NCI-H345 treated with DMSO at 0.1 percent for 48 hours (cell line): ENCODE measurements at regions not wholly inside any gene's neighbourhood (a gene's known extent, or its start where the extent isn't known, plus 50 kb on each side); places are given as distances from the start of the nearest gene placed in this dataset.

Source experiments
- DNase-seq: peaks from one replicate; lab custom pipeline; 2025; ENCODE audit not compliant: unreplicated experiment; lab: John Stamatoyannopoulos, UW

GRCh38 chr10:10351451-10351850 lies 666.2 kb upstream of the CELF2 start:
- DNase-seq = no peak

- no peak for DNase-seq
These were observed 664.3 kb upstream of the CELF2 start for GRCh38 chr10:10353326-10353868.

- DNase-seq = no peak
These were observed 658.4 kb upstream of the CELF2 start for GRCh38 chr10:10359263-10359662.

- no peak for DNase-seq
These were observed 656.3 kb upstream of the CELF2 start for GRCh38 chr10:10361301-10361885.

GRCh38 chr10:10362800-10363199 lies 654.9 kb upstream of the CELF2 start:
- no peak for DNase-seq

- no peak for DNase-seq
These were observed 654.5 kb upstream of the CELF2 start for GRCh38 chr10:10363217-10363616.

- DNase-seq = no peak
These were observed 652.8 kb upstream of the CELF2 start for GRCh38 chr10:10364902-10365301.

GRCh38 chr10:10365676-10366075 lies 652.0 kb upstream of the CELF2 start:
- no peak for DNase-seq

GRCh38 chr10:10366836-10367235 lies 650.8 kb upstream of the CELF2 start:
- DNase-seq = no peak

GRCh38 chr10:10367264-10367663 lies 650.4 kb upstream of the CELF2 start:
- DNase-seq = no peak

- no peak for DNase-seq
These were observed 648.6 kb upstream of the CELF2 start for GRCh38 chr10:10368951-10369576.

- no peak for DNase-seq
These were observed 631.8 kb upstream of the CELF2 start for GRCh38 chr10:10385831-10386230.

GRCh38 chr10:10389182-10389581 lies 628.5 kb upstream of the CELF2 start:
- no peak for DNase-seq

GRCh38 chr10:10392511-10392910 lies 625.2 kb upstream of the CELF2 start:
- DNase-seq = no peak

- DNase-seq = no peak
These were observed 622.6 kb upstream of the CELF2 start for GRCh38 chr10:10394933-10395658.

GRCh38 chr10:10396601-10397000 lies 621.1 kb upstream of the CELF2 start:
- no peak for DNase-seq

GRCh38 chr10:10397906-10398305 lies 619.8 kb upstream of the CELF2 start:
- DNase-seq = no peak

- no peak for DNase-seq
These were observed 613.9 kb upstream of the CELF2 start for GRCh38 chr10:10403762-10404161.

GRCh38 chr10:10417671-10418070 lies 600.0 kb upstream of the CELF2 start:
- DNase-seq = no peak

GRCh38 chr10:10418387-10418786 lies 599.3 kb upstream of the CELF2 start:
- no peak for DNase-seq

GRCh38 chr10:10421071-10421470 lies 596.6 kb upstream of the CELF2 start:
- DNase-seq = no peak

GRCh38 chr10:10431422-10432066 lies 586.1 kb upstream of the CELF2 start:
- DNase-seq = no peak
